Suprapubic skin (tissue), 4 donors: ENCODE measurements at regions not wholly inside any gene's neighbourhood (a gene's known extent, or its start where the extent isn't known, plus 50 kb on each side); places are given as distances from the start of the nearest gene placed in this dataset.

Experiments
- DNase-seq, 2 donors: peaks; one replicate each; pipeline ENCODE4 v3.0.0-alpha.2; 2019; ENCODE audit warnings: low spot score in 2 of 2
- H3K27ac ChIP-seq: fragments of 200-600 bp; sonication (generic); one replicate; pipeline ENCODE4 v1.5.1; 2019
- H3K27me3 ChIP-seq: fragments of 200-600 bp; sonication (generic); one replicate; pipeline ENCODE4 v1.5.1; 2019
- H3K36me3 ChIP-seq: fragments of 200-600 bp; sonication (generic); one replicate; pipeline ENCODE4 v1.5.1; 2019
- H3K4me1 ChIP-seq: fragments of 200-600 bp; sonication (generic); one replicate; pipeline ENCODE4 v1.5.1; 2019
- H3K4me3 ChIP-seq: fragments of 200-600 bp; sonication (generic); one replicate; pipeline ENCODE4 v1.5.1; 2019; ENCODE audit warnings: mild to moderate bottlenecking
- H3K9me3 ChIP-seq: fragments of 200-600 bp; sonication (generic); one replicate; pipeline ENCODE4 v1.5.1; 2019
- EP300 ChIP-seq: sonication (generic); formaldehyde crosslinking; IDR thresholded peaks from one replicate; pipeline ENCODE4 v1.6.1; 2017; ENCODE audit warnings: antibody characterized with exemption
- POLR2A ChIP-seq, 2 donors: fragments of 450-650 bp; IDR thresholded peaks; one replicate each; pipeline ENCODE4 v1.6.1; 2017; ENCODE audit warnings: antibody characterized with exemption in 2 of 2, mild to moderate bottlenecking in 2 of 2, moderate library complexity in 2 of 2
- POLR2AphosphoS5 ChIP-seq, 3 donors: sonication (generic); formaldehyde crosslinking; IDR thresholded peaks; one replicate each; pipeline ENCODE4 v1.6.1; 2017; ENCODE audit warnings: antibody characterized with exemption in 3 of 3
- WGBS: methylation state at CpG from one replicate; pipeline ENCODE4 v1.1.5; 2018; 5-methylcytosine and 5-hydroxymethylcytosine counted together
- TF ChIP-seq, protein P1 (sequence below), 2 donors: fragments of 200-600 bp in 1 of 2; fragments of 450-650 bp in 1 of 2; sonication (generic) in 1 of 2; IDR thresholded peaks; one replicate each; pipeline ENCODE4 v1.5.1; 2016 to 2019; ENCODE audit warnings: antibody characterized with exemption in 2 of 2, mild to moderate bottlenecking in 1 of 2, moderate library complexity in 1 of 2

DNA sequence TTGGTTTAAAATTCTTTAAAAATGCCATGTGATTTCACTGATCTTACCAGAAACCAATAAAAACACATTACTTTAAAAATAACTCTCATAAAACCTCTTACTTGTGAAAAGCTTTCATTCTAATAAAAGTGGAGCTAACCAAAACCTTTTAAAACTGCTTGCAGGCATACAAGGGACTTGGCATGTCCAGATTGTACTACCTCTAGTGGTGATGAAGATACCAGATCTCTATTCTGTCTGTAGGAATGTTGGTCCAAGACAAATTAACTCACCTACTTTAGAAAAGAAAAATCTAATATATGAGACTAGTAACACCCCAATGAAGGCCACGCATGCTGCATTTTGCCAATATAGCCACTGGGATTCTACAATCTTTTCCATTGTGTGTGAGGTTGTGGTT, 151.0 kb upstream of the SALL1 start:
- Histone ChIP-seq H3K27ac (no peak overlapping the region), H3K4me1 (no peaks in the 10 kb centered on the region), H3K27me3 (no peaks in the 10 kb centered on the region), H3K4me3 (no peak overlapping the region), H3K9me3 (no peaks in the 10 kb centered on the region), H3K36me3 (no peaks in the 10 kb centered on the region)
- TF ChIP-seq POLR2A (IDR thresholded peaks at IDR 0.05): no peak
- TF ChIP-seq, protein P1, sequence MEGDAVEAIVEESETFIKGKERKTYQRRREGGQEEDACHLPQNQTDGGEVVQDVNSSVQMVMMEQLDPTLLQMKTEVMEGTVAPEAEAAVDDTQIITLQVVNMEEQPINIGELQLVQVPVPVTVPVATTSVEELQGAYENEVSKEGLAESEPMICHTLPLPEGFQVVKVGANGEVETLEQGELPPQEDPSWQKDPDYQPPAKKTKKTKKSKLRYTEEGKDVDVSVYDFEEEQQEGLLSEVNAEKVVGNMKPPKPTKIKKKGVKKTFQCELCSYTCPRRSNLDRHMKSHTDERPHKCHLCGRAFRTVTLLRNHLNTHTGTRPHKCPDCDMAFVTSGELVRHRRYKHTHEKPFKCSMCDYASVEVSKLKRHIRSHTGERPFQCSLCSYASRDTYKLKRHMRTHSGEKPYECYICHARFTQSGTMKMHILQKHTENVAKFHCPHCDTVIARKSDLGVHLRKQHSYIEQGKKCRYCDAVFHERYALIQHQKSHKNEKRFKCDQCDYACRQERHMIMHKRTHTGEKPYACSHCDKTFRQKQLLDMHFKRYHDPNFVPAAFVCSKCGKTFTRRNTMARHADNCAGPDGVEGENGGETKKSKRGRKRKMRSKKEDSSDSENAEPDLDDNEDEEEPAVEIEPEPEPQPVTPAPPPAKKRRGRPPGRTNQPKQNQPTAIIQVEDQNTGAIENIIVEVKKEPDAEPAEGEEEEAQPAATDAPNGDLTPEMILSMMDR (IDR thresholded peaks at IDR 0.05): no peak
- TF ChIP-seq POLR2AphosphoS5 (IDR thresholded peaks at IDR 0.05): no peak
- no peak for TF ChIP-seq EP300
- no peak for DNase-seq
- 76% methylated on average over 1 of the region's 1 CpG for WGBS

DNA sequence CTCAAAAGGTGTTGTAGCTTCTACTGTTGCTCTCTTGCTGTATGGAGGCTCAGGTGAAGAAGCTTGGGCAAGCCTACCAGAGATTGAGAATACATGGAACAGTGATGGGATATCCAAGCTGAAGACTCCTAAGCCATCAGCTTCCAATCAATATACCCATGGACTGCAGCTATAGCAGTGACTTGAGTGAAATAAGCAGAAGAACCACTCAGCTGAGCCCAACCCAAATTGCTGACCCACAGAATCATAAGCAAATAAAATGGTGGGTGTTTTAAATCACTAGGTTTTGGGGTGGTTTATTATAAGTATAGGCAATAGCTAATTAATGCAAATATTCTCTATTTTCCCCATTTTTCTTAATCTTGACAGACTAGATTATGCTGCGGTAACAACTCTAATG, 147.7 kb upstream of the SALL1 start:
- Histone ChIP-seq H3K9me3 (no peaks in the 10 kb centered on the region), H3K36me3 (no peaks in the 10 kb centered on the region), H3K4me3 (no peak overlapping the region), H3K27me3 (no peaks in the 10 kb centered on the region), H3K4me1 (no peaks in the 10 kb centered on the region), H3K27ac (no peak overlapping the region)
- no peak for DNase-seq
- WGBS: 100% methylated on average over 1 of the region's 1 CpG
- TF ChIP-seq EP300: no peak
- no peak for TF ChIP-seq POLR2AphosphoS5 (IDR thresholded peaks at IDR 0.05)
- no peak for TF ChIP-seq POLR2A (IDR thresholded peaks at IDR 0.05)
- TF ChIP-seq, protein P1 (IDR thresholded peaks at IDR 0.05): no peak

DNA sequence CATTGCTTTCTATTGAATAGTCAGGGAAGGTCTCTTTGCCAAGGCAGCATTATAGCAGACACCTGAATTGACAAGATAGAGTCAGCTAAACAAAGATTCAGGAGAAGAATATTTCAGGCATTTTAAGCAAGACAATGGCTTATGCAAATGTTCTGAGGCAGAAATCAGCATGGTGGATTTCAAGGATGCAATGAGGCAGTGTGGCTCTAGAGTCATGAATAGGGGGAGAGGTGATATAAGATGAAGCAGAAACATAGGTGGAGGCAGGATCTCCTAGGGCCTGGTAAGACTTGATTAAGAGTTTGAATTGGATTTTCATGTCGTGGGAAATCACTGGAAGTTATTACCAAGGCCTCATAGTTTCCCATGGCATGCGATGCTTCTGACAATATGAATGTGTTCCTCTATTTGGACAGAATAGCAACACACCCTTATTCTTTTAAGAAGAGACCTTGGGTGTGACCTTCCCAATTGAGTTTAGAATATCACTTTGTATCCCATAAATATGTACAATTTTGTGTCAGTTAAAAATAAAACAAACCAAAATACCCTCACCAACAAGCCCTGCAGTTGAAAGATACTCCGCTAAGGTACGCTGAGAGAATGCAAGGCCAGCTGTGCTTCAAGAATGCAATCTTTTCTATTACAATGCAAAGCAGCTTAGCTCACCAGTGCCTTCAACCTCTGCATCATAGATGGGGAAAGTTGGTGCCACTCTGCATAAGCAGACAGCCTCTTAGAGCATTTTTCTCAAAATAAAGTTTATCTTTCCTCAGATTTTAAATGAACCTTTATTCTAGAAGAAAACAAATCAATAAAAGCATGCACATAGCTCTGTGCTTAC, 139.6 kb upstream of the SALL1 start:
- Histone ChIP-seq H3K27ac (no peak overlapping the region), H3K4me3 (no peak overlapping the region), H3K36me3 (no peaks in the 10 kb centered on the region), H3K9me3 (no peaks in the 10 kb centered on the region), H3K4me1 (no peaks in the 10 kb centered on the region), H3K27me3 (no peaks in the 10 kb centered on the region)
- TF ChIP-seq POLR2AphosphoS5 (IDR thresholded peaks at IDR 0.05) (no peak), POLR2A (IDR thresholded peaks at IDR 0.05) (no peak), EP300 (no peak)
- TF ChIP-seq, protein P1 (IDR thresholded peaks at IDR 0.05): no peak
- DNase-seq: no peak
- WGBS: 55% methylated on average over 4 of the region's 4 CpGs

DNA sequence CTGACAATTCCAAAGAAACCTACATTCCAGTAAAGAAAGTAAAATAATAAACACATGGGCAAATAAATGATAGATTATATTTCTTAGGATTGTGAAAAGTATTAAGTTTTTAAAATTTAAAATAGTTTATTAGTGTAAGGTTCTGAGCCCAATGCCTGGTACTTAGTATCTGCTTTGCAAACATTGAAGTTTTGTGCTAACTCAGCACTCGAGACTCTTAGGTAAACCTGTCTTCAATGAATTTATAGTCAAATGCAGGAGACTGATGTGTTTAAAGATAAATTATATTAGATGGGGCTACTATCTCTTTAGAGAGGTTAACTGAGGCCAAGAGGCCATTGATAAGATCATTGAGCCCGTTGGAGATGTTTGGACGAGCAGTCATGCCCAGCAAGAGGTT, 138.3 kb upstream of the SALL1 start:
- Histone ChIP-seq H3K9me3 (no peaks in the 10 kb centered on the region), H3K36me3 (no peaks in the 10 kb centered on the region), H3K4me1 (no peaks in the 10 kb centered on the region), H3K4me3 (no peak overlapping the region), H3K27ac (no peak overlapping the region), H3K27me3 (no peaks in the 10 kb centered on the region)
- 45% methylated on average over 3 of the region's 3 CpGs for WGBS
- TF ChIP-seq POLR2AphosphoS5 (IDR thresholded peaks at IDR 0.05): no peak
- TF ChIP-seq, protein P1 (IDR thresholded peaks at IDR 0.05): no peak
- no peak for TF ChIP-seq EP300
- no peak for TF ChIP-seq POLR2A (IDR thresholded peaks at IDR 0.05)
- no peak for DNase-seq

DNA sequence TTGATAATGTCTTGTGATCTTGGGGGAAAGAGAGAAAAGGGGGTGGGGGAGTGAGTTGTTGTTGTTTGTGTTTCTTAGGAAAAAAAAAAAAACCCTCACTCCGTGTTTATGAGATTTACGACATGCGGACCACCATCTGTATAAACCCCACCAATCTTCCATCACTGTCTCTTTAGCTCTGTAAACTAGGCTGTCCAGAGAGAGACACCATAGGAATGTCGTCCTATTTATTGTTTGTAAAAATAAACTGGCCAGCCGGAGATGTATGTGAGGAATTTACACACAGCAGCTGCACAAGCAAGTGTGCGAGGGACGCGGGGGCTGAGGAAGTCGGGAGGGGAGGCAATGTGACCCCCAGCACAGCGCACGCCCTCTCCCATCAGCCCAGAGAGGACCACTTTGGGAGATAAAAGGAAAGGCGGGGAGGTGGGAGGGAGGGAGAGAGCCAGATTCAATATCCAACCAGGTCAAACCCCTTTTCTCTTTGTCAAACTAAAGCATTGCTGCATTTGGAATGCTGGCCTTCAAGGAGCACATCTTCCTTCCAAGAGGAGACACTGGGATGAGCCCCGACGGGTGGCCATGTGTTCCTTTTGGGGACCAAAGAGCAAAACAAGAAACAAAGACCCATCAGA, 136.2 kb upstream of the SALL1 start:
- no peaks in the 10 kb centered on the region for H3K27me3 ChIP-seq
- WGBS: 66% methylated on average over 14 of the region's 14 CpGs
- DNase-seq: no peak
- no peak overlapping the region for H3K4me3 ChIP-seq
- H3K27ac ChIP-seq: no peak overlapping the region
- no peaks in the 10 kb centered on the region for H3K9me3 ChIP-seq
- no peaks in the 10 kb centered on the region for H3K36me3 ChIP-seq
- no peaks in the 10 kb centered on the region for H3K4me1 ChIP-seq
- TF ChIP-seq POLR2AphosphoS5 (IDR thresholded peaks at IDR 0.05) (no peak), POLR2A (IDR thresholded peaks at IDR 0.05) (no peak), EP300 (no peak)
- TF ChIP-seq, protein P1 (IDR thresholded peaks at IDR 0.05): no peak
